OCI-LY1 (cell line): ENCODE measurements at regions not wholly inside any gene's neighbourhood (a gene's known extent, or its start where the extent isn't known, plus 50 kb on each side); places are given as distances from the start of the nearest gene placed in this dataset.

Source experiments
- H2AFZ ChIP-seq: fragments of 200-600 bp; sonication (generic), shearing (Covaris generic); 2 replicates; pipeline ENCODE4 v1.6.0; 2014; ENCODE audit warnings: antibody characterized with exemption, mild to moderate bottlenecking, low read length
- H3F3A ChIP-seq: fragments of 200-600 bp; sonication (generic), shearing (Covaris generic); 2 replicates; pipeline ENCODE4 v1.6.0; 2014; ENCODE audit warnings: mild to moderate bottlenecking, antibody characterized with exemption, low read length, moderate library complexity; ENCODE audit not compliant: insufficient read depth
- H3K27ac ChIP-seq: fragments of 200-600 bp; sonication (generic); 2 replicates; pipeline ENCODE4 v1.5.1; 2014; ENCODE audit warnings: low read length, mixed run types, mild to moderate bottlenecking, low read depth; ENCODE audit not compliant: poor library complexity, severe bottlenecking
- H3K27me3 ChIP-seq: fragments of 200-600 bp; sonication (generic); 2 replicates; pipeline ENCODE4 v1.6.0; 2014; ENCODE audit warnings: antibody characterized with exemption, mild to moderate bottlenecking, low read length, moderate library complexity; ENCODE audit not compliant: insufficient read depth
- H3K36me3 ChIP-seq: fragments of 200-600 bp; sonication (generic); 2 replicates; pipeline ENCODE4 v1.6.1; 2014; ENCODE audit warnings: mild to moderate bottlenecking, antibody characterized with exemption, low read length, moderate library complexity, mixed read lengths; ENCODE audit not compliant: insufficient read depth
- H3K4me1 ChIP-seq: fragments of 200-600 bp; sonication (generic); 2 replicates; pipeline ENCODE4 v1.5.1; 2014; ENCODE audit warnings: mild to moderate bottlenecking, low read length, moderate library complexity; ENCODE audit not compliant: insufficient read depth, severe bottlenecking
- H3K4me2 ChIP-seq: fragments of 200-600 bp; sonication (generic), shearing (Covaris generic); 2 replicates; pipeline ENCODE4 v1.6.1; 2014; ENCODE audit warnings: low read length
- H3K4me3 ChIP-seq: fragments of 200-600 bp; sonication (generic); 2 replicates; pipeline ENCODE4 v1.5.1; 2014; ENCODE audit warnings: low read length, low read depth, mild to moderate bottlenecking, mixed read lengths; ENCODE audit not compliant: poor library complexity, severe bottlenecking
- H3K79me2 ChIP-seq: fragments of 200-600 bp; shearing (Covaris generic); 2 replicates; pipeline ENCODE4 v1.6.1; 2016; ENCODE audit warnings: mixed run types, low read length, mixed read lengths; ENCODE audit not compliant: insufficient read depth
- H3K9ac ChIP-seq: fragments of 200-600 bp; sonication (generic), shearing (Covaris generic); 2 replicates; pipeline ENCODE4 v1.6.1; 2014; ENCODE audit warnings: mild to moderate bottlenecking, low read length, mixed read lengths
- H3K9me2 ChIP-seq: fragments of 200-600 bp; sonication (generic), shearing (Covaris generic); 2 replicates; pipeline ENCODE4 v1.6.1; 2014; ENCODE audit warnings: low read depth, mild to moderate bottlenecking, low read length, mixed read lengths
- H3K9me3 ChIP-seq: fragments of 200-600 bp; shearing (Covaris generic); 2 replicates; pipeline ENCODE4 v1.6.1; 2014; ENCODE audit warnings: low read length, mixed read lengths
- H4K20me1 ChIP-seq: fragments of 200-600 bp; sonication (generic), shearing (Covaris generic); 2 replicates; pipeline ENCODE4 v1.6.0; 2016; ENCODE audit warnings: mild to moderate bottlenecking, low read length; ENCODE audit not compliant: insufficient read depth
- CTCF ChIP-seq: fragments of 200-600 bp; sonication (generic), shearing (Covaris generic); IDR thresholded peaks from 2 replicates; pipeline ENCODE4 v1.5.1; 2017; ENCODE audit warnings: mild to moderate bottlenecking, antibody characterized with exemption, low read length, moderate library complexity, mixed read lengths
- EZH2 ChIP-seq: fragments of 200-600 bp; sonication (generic), shearing (Covaris generic); IDR thresholded peaks from 2 replicates; pipeline ENCODE4 v1.8.0; 2017; ENCODE audit warnings: borderline replicate concordance, mixed run types, mild to moderate bottlenecking, antibody characterized with exemption, low read length, moderate library complexity, mixed read lengths

- no peaks in the 10 kb centered on the region; the same call in 1 of the 2 replicates for H3K9me2 ChIP-seq
- H3K4me2 ChIP-seq: no peak overlapping the region
These were observed 72.4 kb upstream of the NEK7 start for GRCh38 chr1:198084241-198084908.

GRCh38 chr1:198086051-198086745, 70.6 kb upstream of the NEK7 start:
- Histone ChIP-seq H3K79me2 (no peaks in the 10 kb centered on the region), H3F3A (no peaks in the 10 kb centered on the region), H3K27ac (no peak overlapping the region), H3K4me1 (no peaks in the 10 kb centered on the region), H3K9ac (no peak overlapping the region), H3K9me3 (no peaks in the 10 kb centered on the region), H3K9me2 (no peaks in the 10 kb centered on the region; the same call in 1 of the 2 replicates), H3K4me2 (no peak overlapping the region), H3K36me3 (no peaks in the 10 kb centered on the region), H4K20me1 (no peaks in the 10 kb centered on the region), H2AFZ (no peak overlapping the region), H3K27me3 (no peaks in the 10 kb centered on the region), H3K4me3 (no peak overlapping the region)
- TF ChIP-seq EZH2: no peak
- no peak for TF ChIP-seq CTCF

More at GRCh38 chr1:198084241-198084908, 72.4 kb upstream of the NEK7 start:
- Histone ChIP-seq H4K20me1 (no peaks in the 10 kb centered on the region), H3K9ac (no peak overlapping the region), H3K27ac (no peak overlapping the region), H3K4me1 (no peaks in the 10 kb centered on the region), H3K27me3 (no peaks in the 10 kb centered on the region), H2AFZ (no peak overlapping the region), H3K79me2 (no peaks in the 10 kb centered on the region), H3F3A (no peaks in the 10 kb centered on the region), H3K4me3 (no peak overlapping the region), H3K36me3 (no peaks in the 10 kb centered on the region), H3K9me3 (no peaks in the 10 kb centered on the region)
- no peak for TF ChIP-seq EZH2

- Histone ChIP-seq H3K36me3 (no peaks in the 10 kb centered on the region), H3K79me2 (no peaks in the 10 kb centered on the region), H3K9ac (no peak overlapping the region), H4K20me1 (no peaks in the 10 kb centered on the region), H2AFZ (no peak overlapping the region), H3K9me3 (no peaks in the 10 kb centered on the region), H3K9me2 (no peaks in the 10 kb centered on the region), H3K27ac (no peak overlapping the region), H3K4me3 (no peak overlapping the region), H3K27me3 (no peaks in the 10 kb centered on the region), H3F3A (no peaks in the 10 kb centered on the region), H3K4me2 (no peak overlapping the region), H3K4me1 (no peaks in the 10 kb centered on the region)
- TF ChIP-seq CTCF: no peak
- no peak for TF ChIP-seq EZH2
These were observed 69.0 kb upstream of the NEK7 start for GRCh38 chr1:198087831-198088230.
